GM19455 (cell line): ENCODE measurements at regions not wholly inside any gene's neighbourhood (a gene's known extent, or its start where the extent isn't known, plus 50 kb on each side); places are given as distances from the start of the nearest gene placed in this dataset.

Experiments
- ATAC-seq: cut with Tn5 transposase; IDR thresholded peaks from one replicate; pipeline ENCODE4 v1.9.1; 2021; ENCODE audit not compliant: unreplicated experiment

GRCh38 chr3:59698091-59698490, 648.3 kb upstream of the CFAP20DC start:
- ATAC-seq = no peak

GRCh38 chr3:59696783-59697182, 647.0 kb upstream of the CFAP20DC start:
- ATAC-seq = no peak

- no peak for ATAC-seq
Measured at GRCh38 chr3:59695860-59696259, 646.0 kb upstream of the CFAP20DC start.

- no peak for ATAC-seq
Measured at GRCh38 chr3:59692117-59692516, 642.3 kb upstream of the CFAP20DC start.

- ATAC-seq = no peak
Measured at GRCh38 chr3:59690886-59691285, 641.1 kb upstream of the CFAP20DC start.

GRCh38 chr3:59688636-59689035, 638.8 kb upstream of the CFAP20DC start:
- no peak for ATAC-seq

- no peak for ATAC-seq
Measured at GRCh38 chr3:59685432-59685831, 635.6 kb upstream of the CFAP20DC start.

- ATAC-seq = no peak
Measured at GRCh38 chr3:59684766-59685165, 634.9 kb upstream of the CFAP20DC start.

GRCh38 chr3:59680919-59681318, 631.1 kb upstream of the CFAP20DC start:
- ATAC-seq = no peak

GRCh38 chr3:59677747-59678702, 628.2 kb upstream of the CFAP20DC start:
- no peak for ATAC-seq

GRCh38 chr3:59675495-59675894, 625.7 kb upstream of the CFAP20DC start:
- ATAC-seq = no peak

- no peak for ATAC-seq
Measured at GRCh38 chr3:59663076-59663850, 613.4 kb upstream of the CFAP20DC start.

- ATAC-seq = no peak
Measured at GRCh38 chr3:59660852-59661625, 611.2 kb upstream of the CFAP20DC start.

- no peak for ATAC-seq
Measured at GRCh38 chr3:59660376-59660775, 610.6 kb upstream of the CFAP20DC start.

GRCh38 chr3:59659755-59660154, 609.9 kb upstream of the CFAP20DC start:
- no peak for ATAC-seq

GRCh38 chr3:59658866-59659265, 609.0 kb upstream of the CFAP20DC start:
- no peak for ATAC-seq

- no peak for ATAC-seq
Measured at GRCh38 chr3:59658274-59658673, 608.4 kb upstream of the CFAP20DC start.

GRCh38 chr3:59655418-59656015, 605.7 kb upstream of the CFAP20DC start:
- no peak for ATAC-seq

- ATAC-seq = no peak
Measured at GRCh38 chr3:59654480-59655417, 604.9 kb upstream of the CFAP20DC start.

GRCh38 chr3:59654123-59654479, 604.3 kb upstream of the CFAP20DC start:
- ATAC-seq = no peak
